Mesendoderm (in vitro differentiated cells): ENCODE measurements at regions not wholly inside any gene's neighbourhood (a gene's known extent, or its start where the extent isn't known, plus 50 kb on each side); places are given as distances from the start of the nearest gene placed in this dataset.
"Not testable (repeated sequence)": the region's sequence is repeated elsewhere in the genome, so short reads cannot be mapped to it uniquely, and the experiment has no call there.

Experiments used
- DNase-seq: peaks from one replicate; pipeline ENCODE4 v3.0.0; 2013
- H2AK5ac ChIP-seq: 2 replicates; pipeline ENCODE4 v1.6.1; 2013; ENCODE audit warnings: low read length, inconsistent platforms
- H2BK120ac ChIP-seq: 2 replicates; pipeline ENCODE4 v1.6.1; 2013; ENCODE audit warnings: low read depth, mild to moderate bottlenecking, low read length, moderate library complexity, mixed read lengths
- H2BK15ac ChIP-seq: replicated peaks from 2 replicates; pipeline ENCODE4 v1.6.1; 2013; ENCODE audit warnings: low read depth, mild to moderate bottlenecking, moderate library complexity
- H2BK5ac ChIP-seq: 2 replicates; pipeline ENCODE4 v1.6.1; 2013; ENCODE audit warnings: low read length, inconsistent platforms
- H3K18ac ChIP-seq: 2 replicates; pipeline ENCODE4 v1.6.1; 2013; ENCODE audit warnings: mild to moderate bottlenecking, low read length, mixed read lengths
- H3K23ac ChIP-seq: one replicate; pipeline ENCODE4 v1.6.1; 2013; ENCODE audit warnings: low read length
- H3K27ac ChIP-seq: 2 replicates; pipeline ENCODE4 v1.5.1; 2013; ENCODE audit warnings: low read depth, mild to moderate bottlenecking, inconsistent platforms, low read length, moderate library complexity
- H3K27me3 ChIP-seq: 2 replicates; pipeline ENCODE4 v1.6.1; 2013; ENCODE audit warnings: low read length, control low read depth, mild to moderate bottlenecking, inconsistent platforms; ENCODE audit not compliant: insufficient read depth, poor library complexity
- H3K36me3 ChIP-seq: 2 replicates; pipeline ENCODE4 v1.6.1; 2013; ENCODE audit warnings: low read length, inconsistent platforms; ENCODE audit not compliant: control insufficient read depth, insufficient read depth
- H3K4ac ChIP-seq: one replicate; pipeline ENCODE4 v1.6.1; 2013; ENCODE audit warnings: low read depth, mild to moderate bottlenecking, low read length, moderate library complexity
- H3K4me1 ChIP-seq: 2 replicates; pipeline ENCODE4 v1.6.1; 2013; ENCODE audit warnings: low read depth, low read length, inconsistent platforms; ENCODE audit not compliant: control insufficient read depth
- H3K4me2 ChIP-seq: 2 replicates; pipeline ENCODE4 v1.6.1; 2013; ENCODE audit warnings: low read length
- H3K4me3 ChIP-seq: 2 replicates; pipeline ENCODE4 v1.5.1; 2013; ENCODE audit warnings: mild to moderate bottlenecking, low read length
- H3K56ac ChIP-seq: one replicate; pipeline ENCODE4 v1.6.1; 2013; ENCODE audit warnings: low read length
- H3K79me1 ChIP-seq: 2 replicates; pipeline ENCODE4 v1.6.1; 2013; ENCODE audit warnings: low read length, inconsistent platforms
- H3K79me2 ChIP-seq: 2 replicates; pipeline ENCODE4 v1.6.1; 2013; ENCODE audit warnings: mild to moderate bottlenecking, low read length; ENCODE audit not compliant: control insufficient read depth, insufficient read depth
- H3K9ac ChIP-seq: 2 replicates; pipeline ENCODE4 v1.6.1; 2013; ENCODE audit warnings: low read length, inconsistent platforms
- H4K5ac ChIP-seq: one replicate; pipeline ENCODE4 v1.6.1; 2013; ENCODE audit warnings: low read length
- H4K8ac ChIP-seq: one replicate; pipeline ENCODE4 v1.6.1; 2013; ENCODE audit warnings: low read depth, mild to moderate bottlenecking, control low read depth, low read length, moderate library complexity
- WGBS: extraction: QIAGEN DNeasy Blood & Tissue Kit; methylation state at CpG from one replicate; pipeline ENCODE4 v1.1.7; 2013; ENCODE audit warnings: low lambda C conversion rate, missing lambda C conversion rate; ENCODE audit not compliant: insufficient coverage; ENCODE audit errors: extremely low coverage; 5-methylcytosine and 5-hydroxymethylcytosine counted together

GRCh38 chr13:18675268-18675667, 506.4 kb downstream of the TUBA3C start:
- not testable (repeated sequence) for H2BK120ac ChIP-seq, H3K4me2 ChIP-seq, H2BK5ac ChIP-seq, H3K79me1 ChIP-seq, H2BK15ac ChIP-seq, H3K18ac ChIP-seq, H3K27me3 ChIP-seq, H3K56ac ChIP-seq, H3K9ac ChIP-seq, H3K4me3 ChIP-seq, H3K36me3 ChIP-seq, H3K79me2 ChIP-seq, H3K23ac ChIP-seq, DNase-seq, H3K4me1 ChIP-seq, H3K27ac ChIP-seq, H4K8ac ChIP-seq, H3K4ac ChIP-seq, H2AK5ac ChIP-seq, H4K5ac ChIP-seq
- no CpG with 5 or more reads among the region's 2 CpGs for WGBS

GRCh38 chr13:18673794-18674193, 507.8 kb downstream of the TUBA3C start:
- H3K4me2 ChIP-seq, H3K27ac ChIP-seq, H2AK5ac ChIP-seq, DNase-seq, H3K36me3 ChIP-seq, H3K4ac ChIP-seq, H4K5ac ChIP-seq, H3K4me3 ChIP-seq, H3K23ac ChIP-seq, H4K8ac ChIP-seq, H3K56ac ChIP-seq, H3K79me1 ChIP-seq, H3K4me1 ChIP-seq, H2BK5ac ChIP-seq, H3K27me3 ChIP-seq, H3K18ac ChIP-seq, H2BK120ac ChIP-seq, H3K79me2 ChIP-seq, H2BK15ac ChIP-seq, H3K9ac ChIP-seq: not testable (repeated sequence)
- no CpG with 5 or more reads among the region's 33 CpGs for WGBS

DNA sequence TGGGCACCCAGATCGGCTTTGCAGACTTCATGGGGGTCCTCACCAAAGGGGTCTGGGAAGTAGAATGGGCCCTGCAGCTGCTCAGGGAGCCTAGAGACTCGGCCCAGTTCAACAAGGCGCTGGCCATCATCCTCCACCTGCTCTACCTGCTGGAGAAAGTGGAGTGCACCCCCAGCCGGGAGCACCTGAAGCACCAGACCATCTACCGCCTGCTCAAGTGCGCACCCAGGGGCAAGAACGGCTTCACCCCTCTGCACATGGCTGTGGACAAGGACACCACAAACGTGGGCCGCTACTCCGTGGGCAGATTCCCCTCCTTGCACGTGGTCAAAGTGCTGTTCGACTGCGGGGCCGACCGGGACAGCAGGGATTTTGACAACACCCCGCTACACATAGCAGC, 515.0 kb downstream of the TUBA3C start:
- H2BK15ac ChIP-seq, H3K23ac ChIP-seq, H2AK5ac ChIP-seq, DNase-seq, H3K79me2 ChIP-seq, H3K18ac ChIP-seq, H2BK5ac ChIP-seq, H3K27me3 ChIP-seq, H3K4me1 ChIP-seq, H3K4me2 ChIP-seq, H3K27ac ChIP-seq, H3K56ac ChIP-seq, H3K36me3 ChIP-seq, H3K4me3 ChIP-seq, H3K79me1 ChIP-seq, H4K8ac ChIP-seq, H2BK120ac ChIP-seq, H4K5ac ChIP-seq, H3K9ac ChIP-seq, H3K4ac ChIP-seq: not testable (repeated sequence)
- WGBS = no CpG with 5 or more reads among the region's 16 CpGs

DNA sequence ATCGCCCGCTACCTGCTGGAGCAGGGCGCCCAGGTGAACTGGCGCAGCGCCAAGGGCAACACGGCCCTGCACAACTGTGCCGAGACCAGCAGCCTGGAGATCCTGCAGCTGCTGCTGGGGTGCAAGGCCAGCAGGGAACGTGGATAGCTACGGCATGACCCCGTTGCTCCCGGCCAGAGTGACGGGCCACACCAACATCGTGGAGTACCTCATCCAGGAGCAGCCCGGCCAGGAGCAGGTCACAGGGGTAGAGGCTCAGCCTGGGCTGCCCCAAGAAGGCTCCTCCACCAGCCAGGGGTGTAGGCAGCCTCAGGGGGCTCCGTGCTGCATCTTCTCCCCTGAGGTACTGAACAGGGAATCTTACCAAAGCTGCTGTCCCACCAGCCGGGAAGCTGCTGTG, 515.9 kb downstream of the TUBA3C start:
- H3K79me2 ChIP-seq, H3K4me3 ChIP-seq: not testable (repeated sequence)
- WGBS = no CpG with 5 or more reads among the region's 16 CpGs

DNA sequence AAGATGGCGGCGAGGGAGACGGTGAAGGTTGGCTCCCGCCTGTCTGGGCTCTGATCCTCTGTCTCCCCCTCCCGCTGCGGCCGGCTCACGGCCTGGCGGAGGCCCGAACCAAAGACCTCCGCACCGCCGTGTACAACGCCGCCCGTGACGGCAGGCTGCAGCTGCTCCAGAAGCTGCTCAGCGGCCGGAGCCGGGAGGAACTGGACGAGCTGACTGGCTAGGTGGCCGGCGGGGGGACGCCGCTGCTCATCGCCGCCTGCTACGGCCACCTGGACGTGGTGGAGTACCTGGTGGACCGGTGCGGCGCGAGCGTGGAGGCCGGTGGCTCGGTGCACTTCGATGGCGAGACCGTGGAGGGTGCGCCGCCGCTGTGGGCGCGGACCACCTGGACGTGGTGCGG, 516.5 kb downstream of the TUBA3C start:
- H3K4me1 ChIP-seq, H3K18ac ChIP-seq, H3K23ac ChIP-seq, H3K27ac ChIP-seq, H3K79me2 ChIP-seq, H3K56ac ChIP-seq, H2BK15ac ChIP-seq, H3K79me1 ChIP-seq, H3K27me3 ChIP-seq, H4K8ac ChIP-seq, H4K5ac ChIP-seq, H3K36me3 ChIP-seq, H2BK5ac ChIP-seq, H2BK120ac ChIP-seq, H3K4me3 ChIP-seq, DNase-seq, H3K4ac ChIP-seq, H3K4me2 ChIP-seq, H3K9ac ChIP-seq, H2AK5ac ChIP-seq: not testable (repeated sequence)
- WGBS = no CpG with 5 or more reads among the region's 46 CpGs

More for the DNA sequence above, 515.9 kb downstream of the TUBA3C start:
- not testable (repeated sequence) for H3K36me3 ChIP-seq, H3K23ac ChIP-seq, H3K56ac ChIP-seq, H3K79me1 ChIP-seq, H3K9ac ChIP-seq, H4K8ac ChIP-seq, H2AK5ac ChIP-seq, H2BK5ac ChIP-seq, DNase-seq, H3K4me1 ChIP-seq, H3K27me3 ChIP-seq, H2BK15ac ChIP-seq, H3K4me2 ChIP-seq, H4K5ac ChIP-seq, H3K18ac ChIP-seq, H2BK120ac ChIP-seq, H3K4ac ChIP-seq, H3K27ac ChIP-seq

GRCh38 chr13:18663222-18663621, 518.4 kb downstream of the TUBA3C start:
- H3K4me2 ChIP-seq, H2AK5ac ChIP-seq, H2BK15ac ChIP-seq, H3K23ac ChIP-seq, H3K27ac ChIP-seq, H3K18ac ChIP-seq, H3K79me2 ChIP-seq, H3K27me3 ChIP-seq, H3K4me1 ChIP-seq, DNase-seq, H2BK5ac ChIP-seq, H3K56ac ChIP-seq, H2BK120ac ChIP-seq, H3K4ac ChIP-seq, H4K5ac ChIP-seq, H3K36me3 ChIP-seq, H3K79me1 ChIP-seq, H3K9ac ChIP-seq, H4K8ac ChIP-seq, H3K4me3 ChIP-seq: not testable (repeated sequence)
- WGBS = no CpG with 5 or more reads among the region's 1 CpG
